Right atrium auricular region (tissue), 2 donors: ENCODE measurements at regions not wholly inside any gene's neighbourhood (a gene's known extent, or its start where the extent isn't known, plus 50 kb on each side); places are given as distances from the start of the nearest gene placed in this dataset.
"Not testable (repeated sequence)": the region's sequence is repeated elsewhere in the genome, so short reads cannot be mapped to it uniquely, and the experiment has no call there.

Experiments used
- DNase-seq: peaks from one replicate; pipeline ENCODE4 v3.0.0-alpha.2; 2019; ENCODE audit warnings: low spot score
- H3K27ac ChIP-seq, 2 donors: fragments of 200-600 bp; sonication (generic); 1 replicate in 1 of 2; 2 replicates in 1 of 2; pipeline ENCODE4 v1.5.1; 2016 to 2019
- H3K27me3 ChIP-seq, 2 donors: fragments of 200-600 bp; sonication (generic); one replicate each; pipeline versions ENCODE4 v1.5.1 to v1.6.0; 2017 to 2019
- H3K36me3 ChIP-seq: fragments of 200-600 bp; sonication (generic); one replicate; pipeline ENCODE4 v1.5.1; 2016
- H3K4me1 ChIP-seq, 2 donors: fragments of 200-600 bp; sonication (generic); one replicate each; pipeline versions ENCODE4 v1.5.1 to v1.6.0; 2017 to 2019
- H3K4me3 ChIP-seq, 2 donors: fragments of 200-600 bp; sonication (generic); 1 replicate in 1 of 2; 2 replicates in 1 of 2; pipeline ENCODE4 v1.5.1; 2017 to 2019; ENCODE audit warnings: mild to moderate bottlenecking in 1 of 2, moderate library complexity in 1 of 2
- H3K9me3 ChIP-seq, 2 donors: fragments of 200-600 bp; sonication (generic); one replicate each; pipeline ENCODE4 v1.5.1; 2019
- CTCF ChIP-seq, 2 donors: fragments of 200-600 bp; sonication (generic); IDR thresholded peaks; one replicate each; pipeline ENCODE4 v1.5.1; 2019; ENCODE audit warnings: antibody characterized with exemption in 2 of 2

GRCh38 chr9:115681585-115681984 is 472.0 kb upstream of the PAPPA start:
- Histone ChIP-seq H3K27ac (peak overlapping the region in 1 of 2 donors; percentile 15), H3K36me3 (no peaks in the 10 kb centered on the region), H3K27me3 (no peaks in the 10 kb centered on the region), H3K9me3 (peaks cover 0 to 12% of the 10 kb centered on the region in 2 donors), H3K4me1 (no peaks in the 10 kb centered on the region), H3K4me3 (no peak overlapping the region)
- no peak for TF ChIP-seq CTCF (IDR thresholded peaks at IDR 0.05)
- no peak for DNase-seq

- TF ChIP-seq CTCF (IDR thresholded peaks at IDR 0.05): no peak
- no peak for DNase-seq
- Histone ChIP-seq H3K27me3 (no peaks in the 10 kb centered on the region), H3K4me1 (peaks cover 0 to under 1% of the 10 kb centered on the region in 2 donors), H3K36me3 (no peaks in the 10 kb centered on the region), H3K9me3 (peaks cover 0 to 12% of the 10 kb centered on the region in 2 donors), H3K27ac (no peak overlapping the region), H3K4me3 (no peak overlapping the region)
These were observed 467.5 kb upstream of the PAPPA start for GRCh38 chr9:115686069-115686468.

GRCh38 chr9:115687356-115687755 is 466.2 kb upstream of the PAPPA start:
- no peak for TF ChIP-seq CTCF (IDR thresholded peaks at IDR 0.05)
- H3K27me3 ChIP-seq: no peaks in the 10 kb centered on the region

GRCh38 chr9:115689331-115689730 is 464.3 kb upstream of the PAPPA start:
- DNase-seq: no peak
- H3K4me3 ChIP-seq: no peak overlapping the region
- no peak overlapping the region for H3K27ac ChIP-seq
- no peaks in the 10 kb centered on the region for H3K36me3 ChIP-seq
- no peaks in the 10 kb centered on the region for H3K27me3 ChIP-seq
- peaks cover 0 to 5% of the 10 kb centered on the region in 2 donors for H3K4me1 ChIP-seq
- peaks cover 0 to 6% of the 10 kb centered on the region in 2 donors for H3K9me3 ChIP-seq
- no peak for TF ChIP-seq CTCF (IDR thresholded peaks at IDR 0.05)

More at GRCh38 chr9:115687356-115687755, 466.2 kb upstream of the PAPPA start:
- Histone ChIP-seq H3K27ac (no peak overlapping the region), H3K4me1 (peaks cover 0 to 5% of the 10 kb centered on the region in 2 donors), H3K9me3 (peaks cover 0 to 12% of the 10 kb centered on the region in 2 donors), H3K4me3 (no peak overlapping the region), H3K36me3 (no peaks in the 10 kb centered on the region)
- DNase-seq: no peak

GRCh38 chr9:115690786-115691496 is 462.6 kb upstream of the PAPPA start:
- Histone ChIP-seq H3K27ac (peak overlapping the region in 1 of 2 donors; percentile 1), H3K27me3 (no peaks in the 10 kb centered on the region), H3K9me3 (no peaks in the 10 kb centered on the region), H3K4me1 (peaks cover 0 to 5% of the 10 kb centered on the region in 2 donors), H3K36me3 (no peaks in the 10 kb centered on the region), H3K4me3 (no peak overlapping the region)
- no peak for DNase-seq
- no peak for TF ChIP-seq CTCF (IDR thresholded peaks at IDR 0.05)

DNA sequence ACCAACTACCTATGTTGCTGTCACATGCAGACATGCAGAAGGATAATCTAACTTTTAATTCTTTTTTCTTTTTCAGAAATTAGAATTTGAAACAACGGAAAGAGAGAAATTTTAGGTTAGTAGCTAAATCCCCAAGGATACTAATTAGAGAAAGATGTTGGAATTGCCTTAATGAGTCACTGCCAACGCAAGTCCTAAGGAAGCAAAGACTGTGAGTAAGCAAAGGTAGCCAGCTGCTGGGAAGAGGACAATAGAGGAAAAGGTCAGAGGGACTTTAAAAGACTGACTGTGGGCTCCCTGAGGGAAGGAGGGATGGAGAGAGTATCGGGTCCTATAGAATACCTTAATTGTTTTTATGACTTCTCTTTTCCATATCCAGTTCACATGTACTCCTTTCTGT is 461.9 kb upstream of the PAPPA start:
- Histone ChIP-seq H3K36me3 (no peaks in the 10 kb centered on the region), H3K4me3 (no peak overlapping the region), H3K4me1 (peaks cover 0 to 5% of the 10 kb centered on the region in 2 donors), H3K9me3 (no peaks in the 10 kb centered on the region), H3K27me3 (no peaks in the 10 kb centered on the region), H3K27ac (peak overlapping the region in 1 of 2 donors; percentile 1)
- DNase-seq: no peak
- no peak for TF ChIP-seq CTCF (IDR thresholded peaks at IDR 0.05)

DNA sequence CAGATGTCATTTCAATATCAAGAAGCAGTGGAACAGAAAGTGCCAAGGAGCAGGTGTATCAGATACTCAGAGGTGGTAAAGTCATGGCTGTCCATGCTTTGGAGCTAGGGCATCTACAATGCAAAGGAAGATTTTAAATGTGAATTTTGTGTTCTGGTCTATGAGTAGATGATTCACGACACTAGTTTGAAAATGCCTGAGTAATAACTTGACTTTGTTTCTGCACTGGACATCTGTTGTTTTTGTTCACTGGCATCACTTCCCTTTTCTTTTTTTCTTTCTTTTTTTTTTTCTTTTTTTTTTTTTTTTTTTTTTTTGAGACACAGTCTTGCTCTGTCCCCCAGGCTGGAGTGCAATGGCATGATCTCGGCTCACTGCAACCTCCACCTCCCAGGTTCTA is 460.7 kb upstream of the PAPPA start:
- H3K27ac ChIP-seq, H3K27me3 ChIP-seq, H3K9me3 ChIP-seq, H3K4me3 ChIP-seq, DNase-seq, H3K4me1 ChIP-seq, H3K36me3 ChIP-seq: not testable (repeated sequence)
